ENCODE measurements at regions not wholly inside any gene's neighbourhood (a gene's known extent, or its start where the extent isn't known, plus 50 kb on each side); places are given as distances from the start of the nearest gene placed in this dataset.

- no peak for DNase-seq (ENCODE audit: extremely low read depth, low read depth)
- no peak overlapping the region for H3K4me3 ChIP-seq (replicated peaks; ENCODE audit: low read depth, low read length)
- TF ChIP-seq CTCF (IDR thresholded peaks at IDR 0.05; ENCODE audit: low read depth, low read length, missing control alignments): no peak
Measured at GRCh38 chr3:35849496-35849895, 210.2 kb downstream of the ARPP21 start.

GRCh38 chr3:35849963-35850362, 210.6 kb downstream of the ARPP21 start:
- DNase-seq (ENCODE audit: extremely low read depth, low read depth): no peak
- no peak overlapping the region for H3K4me3 ChIP-seq (replicated peaks; ENCODE audit: low read depth, low read length)
- no peak for TF ChIP-seq CTCF (IDR thresholded peaks at IDR 0.05; ENCODE audit: low read depth, low read length, missing control alignments)

GRCh38 chr3:35857004-35857403, 217.7 kb downstream of the ARPP21 start:
- H3K4me3 ChIP-seq (replicated peaks; ENCODE audit: low read depth, low read length): no peak overlapping the region
- TF ChIP-seq CTCF (IDR thresholded peaks at IDR 0.05; ENCODE audit: low read depth, low read length, missing control alignments): no peak
- no peak for DNase-seq (ENCODE audit: extremely low read depth, low read depth)

- DNase-seq (ENCODE audit: extremely low read depth, low read depth): no peak
- H3K4me3 ChIP-seq (replicated peaks; ENCODE audit: low read depth, low read length): no peak overlapping the region
- no peak for TF ChIP-seq CTCF (IDR thresholded peaks at IDR 0.05; ENCODE audit: low read depth, low read length, missing control alignments)
Measured at GRCh38 chr3:35862057-35862456, 222.7 kb downstream of the ARPP21 start.

GRCh38 chr3:35864871-35865270, 225.5 kb downstream of the ARPP21 start:
- DNase-seq (ENCODE audit: extremely low read depth, low read depth): no peak
- TF ChIP-seq CTCF (IDR thresholded peaks at IDR 0.05; ENCODE audit: low read depth, low read length, missing control alignments): no peak
- H3K4me3 ChIP-seq (replicated peaks; ENCODE audit: low read depth, low read length): no peak overlapping the region

GRCh38 chr3:35867791-35868190, 228.5 kb downstream of the ARPP21 start:
- no peak for DNase-seq (ENCODE audit: extremely low read depth, low read depth)
- no peak overlapping the region for H3K4me3 ChIP-seq (replicated peaks; ENCODE audit: low read depth, low read length)
- TF ChIP-seq CTCF (IDR thresholded peaks at IDR 0.05; ENCODE audit: low read depth, low read length, missing control alignments): no peak

- no peak for TF ChIP-seq CTCF (IDR thresholded peaks at IDR 0.05; ENCODE audit: low read depth, low read length, missing control alignments)
- DNase-seq (ENCODE audit: extremely low read depth, low read depth): no peak
- H3K4me3 ChIP-seq (replicated peaks; ENCODE audit: low read depth, low read length): no peak overlapping the region
Measured at GRCh38 chr3:35871009-35871408, 231.7 kb downstream of the ARPP21 start.

Data from HFF-Myc (cell line).